ENCODE measurements at regions not wholly inside any gene's neighbourhood (a gene's known extent, or its start where the extent isn't known, plus 50 kb on each side); places are given as distances from the start of the nearest gene placed in this dataset.
A peak's percentile ranks its signal among the peaks of the same experiment; 100 is the strongest.

DNA sequence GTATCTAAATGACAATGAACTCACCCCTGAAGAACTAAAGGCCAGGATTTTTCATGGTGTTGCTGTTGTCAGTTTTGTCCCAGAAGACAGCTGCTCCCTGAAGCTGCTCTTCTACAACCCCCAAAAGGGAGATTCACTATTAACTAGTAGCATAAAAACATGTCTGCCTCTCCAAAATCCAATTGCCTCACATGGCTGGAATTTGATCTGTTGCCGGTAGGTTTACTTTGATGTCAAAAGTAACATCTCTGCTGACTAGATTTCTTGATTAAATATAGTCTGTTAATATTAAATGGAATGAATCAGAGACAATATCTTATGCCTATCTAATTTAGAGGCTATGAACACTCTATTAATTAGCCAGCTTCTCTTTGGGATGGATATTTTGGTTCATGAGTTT, 425.4 kb downstream of the ETS1 start:
- Mint-ChIP-seq H3K36me3 (no peaks in the 10 kb centered on the region), H3K9me3 (no peaks in the 10 kb centered on the region), H3K4me3 (no peak overlapping the region), H3K4me1 (peaks cover 6 to 16% (median 10%) of the 10 kb centered on the region in 7 donors), H3K27ac (no peak overlapping the region), H3K27me3 (peaks cover 0 to 20% (median 0%) of the 10 kb centered on the region in 5 donors)
- no peaks in the 10 kb centered on the region for H3K4me1 ChIP-seq (ENCODE audit: control insufficient read depth in 2 of 2, insufficient read depth in 2 of 2, low read length in 2 of 2)
- DNase-seq = no peak
- no peak overlapping the region for H3K27ac ChIP-seq (ENCODE audit: low read depth, low read length)
- H3K4me3 ChIP-seq (ENCODE audit: low read length) = no peak overlapping the region
- no peaks in the 10 kb centered on the region for H3K36me3 ChIP-seq (ENCODE audit: control insufficient read depth in 2 of 3, insufficient read depth in 3 of 3, low read length in 3 of 3)
- no peaks in the 10 kb centered on the region for H3K27me3 ChIP-seq (ENCODE audit: control insufficient read depth in 2 of 2, insufficient read depth in 2 of 2, low read length in 2 of 2)
- ChIA-PET CTCF (interaction anchor here (0.6 to 1.1 kb wide), 2 partner anchors 8 to 135 kb away, joined by 3 read pairs; no protein-coding TSS in a partner anchor), POLR2A (interaction anchor here (1.3 to 1.4 kb wide), 2 partner anchors 10 to 28 kb away, joined by 3 to 4 read pairs; no protein-coding TSS in a partner anchor)
- no peaks in the 10 kb centered on the region for H3K9me3 ChIP-seq (ENCODE audit: control insufficient read depth in 2 of 3, low read length in 3 of 3)
- intact Hi-C loops (cut with micrococcal nuclease) = no loop called here
- no peak for ATAC-seq

DNA sequence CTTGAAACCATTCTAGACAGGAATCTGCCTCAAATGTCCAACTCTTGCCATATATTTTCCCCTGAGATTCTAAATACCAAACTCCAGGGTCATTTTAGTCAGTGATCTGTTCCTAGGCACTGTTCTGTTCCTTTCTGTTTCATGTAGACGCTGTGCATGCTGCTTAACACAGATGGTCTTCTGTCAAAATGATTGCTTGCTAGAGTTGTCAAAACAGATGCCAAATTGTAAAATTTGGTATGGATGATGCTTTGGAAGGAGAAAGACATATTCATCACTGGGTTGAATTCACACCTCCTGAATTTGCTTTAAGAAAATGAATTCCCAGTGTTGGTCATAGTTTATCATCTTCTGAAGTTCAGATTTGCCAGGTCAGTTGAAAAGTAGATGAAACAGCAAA, 425.9 kb downstream of the ETS1 start:
- H3K27me3 Mint-ChIP-seq = peaks cover 0 to 17% (median 0%) of the 10 kb centered on the region in 5 donors

DNA sequence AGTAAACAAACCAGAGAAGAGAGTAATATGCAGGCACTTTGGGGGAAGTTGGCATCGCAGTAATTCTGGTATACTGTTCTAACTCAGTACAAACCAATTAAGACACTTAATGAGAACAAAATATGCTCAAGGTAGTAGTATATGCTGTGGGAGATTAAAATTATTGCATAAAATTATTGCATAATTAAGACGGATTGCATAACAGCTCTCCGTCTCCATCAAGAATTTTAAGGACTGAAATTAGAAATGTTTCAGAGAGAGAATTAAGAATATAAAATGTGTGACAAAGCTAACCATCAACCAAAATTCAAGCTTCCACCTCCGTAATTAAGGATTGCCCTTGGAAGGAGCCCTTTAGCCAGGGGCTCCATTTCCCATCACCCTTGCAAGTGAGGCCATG, 428.5 kb downstream of the ETS1 start:
- Histone ChIP-seq H3K9me3 (ENCODE audit: control insufficient read depth in 2 of 3, low read length in 3 of 3) (no peaks in the 10 kb centered on the region), H3K4me3 (ENCODE audit: low read length) (no peak overlapping the region), H3K36me3 (ENCODE audit: control insufficient read depth in 2 of 3, insufficient read depth in 3 of 3, low read length in 3 of 3) (no peaks in the 10 kb centered on the region), H3K4me1 (ENCODE audit: control insufficient read depth in 2 of 2, insufficient read depth in 2 of 2, low read length in 2 of 2) (no peaks in the 10 kb centered on the region), H3K27me3 (ENCODE audit: control insufficient read depth in 2 of 2, insufficient read depth in 2 of 2, low read length in 2 of 2) (no peaks in the 10 kb centered on the region), H3K27ac (ENCODE audit: low read depth, low read length) (no peak overlapping the region)
- Mint-ChIP-seq H3K27me3 (peaks cover 0 to 24% (median 0%) of the 10 kb centered on the region in 5 donors), H3K36me3 (no peaks in the 10 kb centered on the region), H3K27ac (no peak overlapping the region), H3K4me1 (peaks cover 0 to 10% (median 4%) of the 10 kb centered on the region in 7 donors), H3K9me3 (no peaks in the 10 kb centered on the region), H3K4me3 (no peak overlapping the region)
- ATAC-seq = no peak
- ChIA-PET CTCF (interaction anchor here (0.6 to 5.9 kb wide), 25 partner anchors 8 to 748 kb away, joined by 3 to 59 read pairs (median 6); no protein-coding TSS in a partner anchor), POLR2A (interaction anchor here (1.2 to 1.7 kb wide), 2 partner anchors 33 to 127 kb away, joined by 4 to 6 read pairs; no protein-coding TSS in a partner anchor)
- DNase-seq = no peak
- intact Hi-C loops (cut with micrococcal nuclease) = loop anchor here (1.0 to 5.0 kb wide), 4 partner anchors 72 to 748 kb away; no protein-coding TSS in a partner anchor

More for the DNA sequence above, 425.9 kb downstream of the ETS1 start:
- intact Hi-C loops (cut with micrococcal nuclease) = no loop called here
- Mint-ChIP-seq H3K27ac (no peak overlapping the region), H3K4me1 (peaks cover 6 to 16% (median 12%) of the 10 kb centered on the region in 7 donors), H3K36me3 (no peaks in the 10 kb centered on the region), H3K4me3 (no peak overlapping the region), H3K9me3 (no peaks in the 10 kb centered on the region)
- H3K27ac ChIP-seq (ENCODE audit: low read depth, low read length) = no peak overlapping the region
- no peaks in the 10 kb centered on the region for H3K36me3 ChIP-seq (ENCODE audit: control insufficient read depth in 2 of 3, insufficient read depth in 3 of 3, low read length in 3 of 3)
- no peaks in the 10 kb centered on the region for H3K9me3 ChIP-seq (ENCODE audit: control insufficient read depth in 2 of 3, low read length in 3 of 3)
- DNase-seq (no peak), ATAC-seq (no peak)
- POLR2A ChIA-PET = interaction anchor here (1.3 to 1.4 kb wide), 2 partner anchors 10 to 28 kb away, joined by 3 to 4 read pairs; no protein-coding TSS in a partner anchor
- CTCF ChIA-PET = interaction anchor here (0.8 to 5.9 kb wide), 8 partner anchors 8 to 700 kb away, joined by 3 to 59 read pairs (median 4); no protein-coding TSS in a partner anchor
- no peaks in the 10 kb centered on the region for H3K27me3 ChIP-seq (ENCODE audit: control insufficient read depth in 2 of 2, insufficient read depth in 2 of 2, low read length in 2 of 2)
- no peaks in the 10 kb centered on the region for H3K4me1 ChIP-seq (ENCODE audit: control insufficient read depth in 2 of 2, insufficient read depth in 2 of 2, low read length in 2 of 2)
- H3K4me3 ChIP-seq (ENCODE audit: low read length) = no peak overlapping the region

DNA sequence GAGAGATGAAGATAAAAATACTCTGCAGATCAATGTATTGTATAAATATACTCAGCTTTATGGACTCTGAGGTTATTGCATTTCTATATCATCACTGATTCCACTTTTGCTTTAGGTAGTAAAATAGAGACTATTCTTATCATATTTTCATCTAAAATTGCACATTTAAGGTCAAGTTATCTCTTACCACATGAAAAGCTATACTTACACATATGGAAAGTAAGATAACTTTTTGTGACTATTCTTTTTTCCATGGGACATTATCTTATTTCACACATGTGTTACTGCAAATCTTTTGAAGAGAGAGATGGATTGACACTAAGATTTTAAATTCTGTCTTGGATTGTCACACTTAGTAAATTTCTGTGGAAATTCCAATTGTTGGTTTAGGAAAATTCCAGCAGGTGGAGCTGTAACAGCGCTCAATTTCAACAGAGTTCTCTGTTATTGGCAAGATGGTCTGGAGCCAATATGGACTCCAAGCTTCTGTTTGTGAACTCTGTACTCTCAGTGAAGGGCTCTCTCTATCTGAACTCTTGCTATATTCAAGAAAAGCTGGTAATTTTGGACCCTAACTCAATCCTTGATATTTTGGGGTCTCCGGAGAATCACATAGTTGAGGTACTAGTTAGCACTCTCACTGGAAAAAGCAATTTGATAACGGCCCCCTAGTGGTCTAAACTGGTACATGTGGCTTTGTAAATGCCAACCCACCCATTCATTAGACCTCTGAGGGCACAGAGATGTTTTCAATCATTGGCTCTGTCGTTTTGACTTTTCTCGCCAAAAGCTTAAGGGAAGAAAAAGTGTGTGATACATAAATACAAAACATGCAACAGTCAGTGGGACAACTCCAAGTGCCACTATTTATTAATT, 429.7 kb downstream of the ETS1 start:
- H3K4me3 Mint-ChIP-seq = peak overlapping the region in 9 of 10 donors; percentile 64 to 87 (median 77)
- H3K9me3 Mint-ChIP-seq = no peaks in the 10 kb centered on the region
- no peaks in the 10 kb centered on the region for H3K36me3 Mint-ChIP-seq
- no peaks in the 10 kb centered on the region for H3K27me3 ChIP-seq (ENCODE audit: control insufficient read depth in 2 of 2, insufficient read depth in 2 of 2, low read length in 2 of 2)
- peak overlapping the region; percentile 4 for H3K27ac ChIP-seq (ENCODE audit: low read depth, low read length)
- DNase-seq (peak in 8 of 9 donors; percentile 44 to 82 (median 74)), ATAC-seq (peak; percentile 96)
- peak overlapping the region; percentile 33 for H3K4me3 ChIP-seq (ENCODE audit: low read length)
- POLR2A ChIA-PET = interaction anchor here (0.7 to 1.9 kb wide), 9 partner anchors 34 to 708 kb away, joined by 3 to 7 read pairs (median 4); no protein-coding TSS in a partner anchor
- no peaks in the 10 kb centered on the region for H3K4me1 ChIP-seq (ENCODE audit: control insufficient read depth in 2 of 2, insufficient read depth in 2 of 2, low read length in 2 of 2)
- CTCF ChIA-PET = interaction anchor here (0.5 to 5.9 kb wide), 71 partner anchors 7 to 1765 kb away, joined by 3 to 59 read pairs (median 4); no protein-coding TSS in a partner anchor
- no peaks in the 10 kb centered on the region for H3K36me3 ChIP-seq (ENCODE audit: control insufficient read depth in 2 of 3, insufficient read depth in 3 of 3, low read length in 3 of 3)
- H3K27ac Mint-ChIP-seq = peak overlapping the region in 7 of 9 donors; percentile 4 to 86 (median 58)
- H3K4me1 Mint-ChIP-seq = peaks cover 0 to 10% (median 4%) of the 10 kb centered on the region in 7 donors
- intact Hi-C loops (cut with micrococcal nuclease) = loop anchor here (1.0 to 5.0 kb wide), 9 partner anchors 70 to 799 kb away; no protein-coding TSS in a partner anchor
- H3K27me3 Mint-ChIP-seq = peaks cover 0 to 28% (median 0%) of the 10 kb centered on the region in 5 donors
- H3K9me3 ChIP-seq (ENCODE audit: control insufficient read depth in 2 of 3, low read length in 3 of 3) = no peaks in the 10 kb centered on the region

DNA sequence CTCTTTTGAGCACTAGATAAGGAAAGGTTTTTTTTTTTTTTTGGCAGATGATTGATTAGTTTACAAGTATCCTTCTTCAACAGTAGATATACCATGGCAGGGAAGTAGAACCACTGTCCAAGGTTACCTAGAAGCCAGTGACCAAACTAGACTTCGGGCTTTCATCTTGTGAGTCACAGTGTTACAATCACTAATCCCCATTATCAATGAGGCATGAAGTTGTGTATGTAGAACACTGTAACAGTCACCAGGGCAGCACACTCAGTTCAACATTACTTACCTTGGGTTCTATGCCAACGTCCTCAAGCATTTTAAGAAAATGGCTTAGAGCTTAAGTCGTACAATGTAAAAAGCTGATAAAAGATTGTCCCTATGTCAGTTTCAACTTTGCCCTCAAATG, 430.9 kb downstream of the ETS1 start:
- DNase-seq (no peak), ATAC-seq (no peak)
- Histone ChIP-seq H3K27ac (ENCODE audit: low read depth, low read length) (no peak overlapping the region), H3K36me3 (ENCODE audit: control insufficient read depth in 2 of 3, insufficient read depth in 3 of 3, low read length in 3 of 3) (no peaks in the 10 kb centered on the region), H3K4me3 (ENCODE audit: low read length) (no peak overlapping the region), H3K27me3 (ENCODE audit: control insufficient read depth in 2 of 2, insufficient read depth in 2 of 2, low read length in 2 of 2) (no peaks in the 10 kb centered on the region), H3K9me3 (ENCODE audit: control insufficient read depth in 2 of 3, low read length in 3 of 3) (no peaks in the 10 kb centered on the region), H3K4me1 (ENCODE audit: control insufficient read depth in 2 of 2, insufficient read depth in 2 of 2, low read length in 2 of 2) (no peaks in the 10 kb centered on the region)
- no peaks in the 10 kb centered on the region for H3K9me3 Mint-ChIP-seq
- no peaks in the 10 kb centered on the region for H3K36me3 Mint-ChIP-seq
- no peak overlapping the region for H3K4me3 Mint-ChIP-seq
- intact Hi-C loops (cut with micrococcal nuclease) = loop anchor here (2.0 to 5.0 kb wide), 3 partner anchors 69 to 751 kb away; no protein-coding TSS in a partner anchor
- H3K4me1 Mint-ChIP-seq = peaks cover 0 to 10% (median 4%) of the 10 kb centered on the region in 7 donors
- CTCF ChIA-PET = interaction anchor here (0.8 to 5.9 kb wide), 29 partner anchors 11 to 753 kb away, joined by 3 to 59 read pairs (median 6); no protein-coding TSS in a partner anchor
- H3K27ac Mint-ChIP-seq = no peak overlapping the region
- H3K27me3 Mint-ChIP-seq = peaks cover 0 to 26% (median 0%) of the 10 kb centered on the region in 5 donors
- POLR2A ChIA-PET = interaction anchor here (1.1 to 1.9 kb wide), 2 partner anchors 675 to 710 kb away, joined by 3 to 7 read pairs; no protein-coding TSS in a partner anchor

DNA sequence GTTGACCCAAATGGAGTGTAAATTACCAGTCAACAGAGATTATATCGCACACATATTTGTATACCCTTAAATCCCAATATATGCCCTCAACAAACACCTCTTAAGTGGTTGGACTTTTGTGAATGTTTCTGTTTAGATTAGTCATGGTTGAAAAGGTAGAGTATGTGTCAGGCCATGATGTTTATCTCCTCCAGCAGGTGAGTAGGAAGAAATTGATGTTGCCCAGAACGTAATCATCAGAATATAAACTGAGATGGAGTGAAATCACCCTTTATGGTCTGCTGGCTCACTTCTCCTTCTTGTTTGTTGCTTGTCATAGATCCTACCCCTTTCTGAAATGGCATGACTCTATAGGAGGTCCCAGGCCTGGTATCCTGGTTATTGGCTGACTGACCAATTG, 431.8 kb downstream of the ETS1 start:
- no peaks in the 10 kb centered on the region for H3K36me3 ChIP-seq (ENCODE audit: control insufficient read depth in 2 of 3, insufficient read depth in 3 of 3, low read length in 3 of 3)
- Mint-ChIP-seq H3K27ac (no peak overlapping the region), H3K4me1 (peaks cover 0 to 10% (median 4%) of the 10 kb centered on the region in 7 donors), H3K4me3 (no peak overlapping the region), H3K9me3 (no peaks in the 10 kb centered on the region), H3K27me3 (peaks cover 0 to 23% (median 0%) of the 10 kb centered on the region in 5 donors), H3K36me3 (no peaks in the 10 kb centered on the region)
- intact Hi-C loops (cut with micrococcal nuclease) = loop anchor here in 1 of 2 donors (5.0 kb wide), 2 partner anchors 68 to 752 kb away; no protein-coding TSS in a partner anchor
- no peaks in the 10 kb centered on the region for H3K9me3 ChIP-seq (ENCODE audit: control insufficient read depth in 2 of 3, low read length in 3 of 3)
- H3K27me3 ChIP-seq (ENCODE audit: control insufficient read depth in 2 of 2, insufficient read depth in 2 of 2, low read length in 2 of 2) = no peaks in the 10 kb centered on the region
- no peaks in the 10 kb centered on the region for H3K4me1 ChIP-seq (ENCODE audit: control insufficient read depth in 2 of 2, insufficient read depth in 2 of 2, low read length in 2 of 2)
- CTCF ChIA-PET = interaction anchor here (2.8 to 5.9 kb wide), 4 partner anchors 117 to 675 kb away, joined by 36 to 59 read pairs (median 45); no protein-coding TSS in a partner anchor
- H3K4me3 ChIP-seq (ENCODE audit: low read length) = no peak overlapping the region
- no peak overlapping the region for H3K27ac ChIP-seq (ENCODE audit: low read depth, low read length)
- DNase-seq = no peak
- no peak for ATAC-seq
- POLR2A ChIA-PET = no interaction called here

Measured in naive thymus-derived CD4-positive, alpha-beta T cell (primary cell).